Karpas-422 (cell line): ENCODE measurements at regions not wholly inside any gene's neighbourhood (a gene's known extent, or its start where the extent isn't known, plus 50 kb on each side); places are given as distances from the start of the nearest gene placed in this dataset.
"Not testable (repeated sequence)": the region's sequence is repeated elsewhere in the genome, so short reads cannot be mapped to it uniquely, and the experiment has no call there.

Experiments used
- DNase-seq: peaks from one replicate; pipeline ENCODE4 v3.0.0-alpha.2; 2015
- H2AFZ ChIP-seq: fragments of 200-600 bp; sonication (generic); 2 replicates; pipeline ENCODE4 v1.6.1; 2014; ENCODE audit warnings: antibody characterized with exemption, low read length, mixed read lengths
- H3K27ac ChIP-seq: fragments of 200-600 bp; sonication (generic); 2 replicates; pipeline ENCODE4 v1.5.1; 2014; ENCODE audit warnings: mild to moderate bottlenecking, low read length, moderate library complexity
- H3K27me3 ChIP-seq: fragments of 200-600 bp; sonication (generic); 2 replicates; pipeline ENCODE4 v1.6.1; 2014; ENCODE audit warnings: low read length, mixed read lengths
- H3K36me3 ChIP-seq: fragments of 200-600 bp; sonication (generic); 2 replicates; pipeline ENCODE4 v1.6.1; 2014; ENCODE audit warnings: low read length, mixed read lengths; ENCODE audit not compliant: insufficient read depth
- H3K4me1 ChIP-seq: fragments of 200-600 bp; sonication (generic); 2 replicates; pipeline ENCODE4 v1.6.1; 2014; ENCODE audit warnings: mild to moderate bottlenecking, low read length, mixed read lengths
- H3K4me2 ChIP-seq: fragments of 200-600 bp; sonication (generic); 2 replicates; pipeline ENCODE4 v1.6.1; 2014; ENCODE audit warnings: low read length, low read depth, mild to moderate bottlenecking; ENCODE audit not compliant: poor library complexity, severe bottlenecking
- H3K4me3 ChIP-seq: fragments of 200-600 bp; sonication (generic); 2 replicates; pipeline ENCODE4 v1.5.1; 2014; ENCODE audit warnings: mild to moderate bottlenecking, antibody characterized with exemption, low read length, mixed read lengths
- H3K79me2 ChIP-seq: fragments of 200-600 bp; sonication (generic); 2 replicates; pipeline ENCODE4 v1.6.1; 2014; ENCODE audit warnings: mild to moderate bottlenecking, low read length, mixed read lengths
- H3K9ac ChIP-seq: fragments of 200-600 bp; sonication (generic); 2 replicates; pipeline ENCODE4 v1.6.0; 2014; ENCODE audit warnings: low read length
- H3K9me2 ChIP-seq: fragments of 200-600 bp; sonication (generic), shearing (Covaris generic); replicated peaks from 2 replicates; pipeline ENCODE4 v1.6.0; 2014; ENCODE audit warnings: mild to moderate bottlenecking, low read length, moderate library complexity; ENCODE audit not compliant: insufficient read depth
- H3K9me3 ChIP-seq: fragments of 300-700, 200-600 bp; sonication (generic); 2 replicates; pipeline ENCODE4 v1.6.1; 2014; ENCODE audit warnings: low read length, mixed read lengths
- H4K20me1 ChIP-seq: fragments of 200-600 bp; sonication (generic); 2 replicates; pipeline ENCODE4 v1.6.1; 2014; ENCODE audit warnings: mild to moderate bottlenecking, antibody characterized with exemption, low read length, low read depth; ENCODE audit not compliant: insufficient read depth
- small RNA-seq: library from RNA; depleted of rRNA; stranded (forward); fragments of <200 nt; gene quantifications from one replicate; pipeline ENCODE3, GENCODE V24; 2014

DNA sequence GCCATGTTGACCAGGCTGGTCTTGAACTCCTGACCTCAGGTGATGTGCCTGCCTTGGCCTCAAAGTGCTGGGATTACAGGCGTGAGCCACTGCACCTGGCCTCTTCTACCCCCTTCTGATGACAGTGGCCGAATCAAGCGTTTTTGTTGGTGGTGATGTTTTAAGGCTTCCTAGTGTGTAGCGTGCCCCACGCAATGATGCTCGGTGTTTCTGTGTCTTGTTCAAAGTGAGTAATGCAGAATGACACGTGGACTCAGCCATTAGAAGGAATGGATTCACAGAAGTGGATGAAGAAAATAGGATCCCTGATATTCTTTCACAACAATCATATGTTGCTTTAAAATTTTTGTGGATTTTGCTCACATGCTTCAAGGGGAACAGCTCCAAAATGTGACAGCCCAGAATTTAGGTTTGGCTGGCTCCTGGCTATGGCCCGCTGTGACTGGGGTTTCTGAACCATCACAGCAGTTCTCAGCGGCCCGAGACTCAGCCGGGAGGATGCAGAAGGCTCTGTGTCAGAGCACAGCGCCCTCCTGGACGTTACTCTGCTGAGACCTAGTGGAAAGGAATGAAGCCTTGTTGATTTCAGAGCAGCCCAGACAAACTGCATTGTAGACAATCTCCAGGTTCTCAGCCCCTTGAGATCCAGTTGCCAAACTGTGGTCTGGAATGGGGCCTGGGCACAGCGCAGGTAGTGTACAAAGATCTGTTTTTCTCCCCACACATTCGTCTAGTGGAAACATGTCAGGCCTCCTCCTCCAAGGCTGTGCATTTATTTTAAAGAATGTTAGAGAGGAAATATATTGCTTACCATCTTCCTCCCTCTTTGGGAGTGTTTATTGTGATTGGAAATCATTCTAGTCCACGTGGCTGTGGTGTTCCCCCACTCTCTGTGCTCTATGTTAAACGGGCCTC, 57.6 kb upstream of the TIAM2 start:
- Histone ChIP-seq H3K4me2 (no peak overlapping the region), H3K9ac (no peak overlapping the region), H3K36me3 (no peaks in the 10 kb centered on the region)

GRCh38 chr6:154938221-154938580, 56.9 kb upstream of the TIAM2 start:
- Histone ChIP-seq H3K4me3 (no peak overlapping the region), H3K9ac (no peak overlapping the region), H2AFZ (no peak overlapping the region), H3K4me1 (no peaks in the 10 kb centered on the region), H3K9me2 (no peaks in the 10 kb centered on the region), H3K27ac (no peak overlapping the region), H3K27me3 (no peaks in the 10 kb centered on the region), H3K79me2 (no peaks in the 10 kb centered on the region; the same call in 1 of the 2 replicates), H3K4me2 (no peak overlapping the region), H4K20me1 (no peaks in the 10 kb centered on the region), H3K9me3 (no peaks in the 10 kb centered on the region), H3K36me3 (no peaks in the 10 kb centered on the region)
- no peak for DNase-seq

More for the DNA sequence above, 57.6 kb upstream of the TIAM2 start:
- Histone ChIP-seq H2AFZ (no peak overlapping the region), H4K20me1 (no peaks in the 10 kb centered on the region), H3K27ac (no peak overlapping the region), H3K4me1 (peaks cover under 1% of the 10 kb centered on the region; the same call in 1 of the 2 replicates), H3K9me3 (no peaks in the 10 kb centered on the region), H3K79me2 (no peaks in the 10 kb centered on the region; the same call in 1 of the 2 replicates), H3K4me3 (no peak overlapping the region), H3K27me3 (no peaks in the 10 kb centered on the region), H3K9me2 (no peaks in the 10 kb centered on the region)
- DNase-seq: no peak

DNA sequence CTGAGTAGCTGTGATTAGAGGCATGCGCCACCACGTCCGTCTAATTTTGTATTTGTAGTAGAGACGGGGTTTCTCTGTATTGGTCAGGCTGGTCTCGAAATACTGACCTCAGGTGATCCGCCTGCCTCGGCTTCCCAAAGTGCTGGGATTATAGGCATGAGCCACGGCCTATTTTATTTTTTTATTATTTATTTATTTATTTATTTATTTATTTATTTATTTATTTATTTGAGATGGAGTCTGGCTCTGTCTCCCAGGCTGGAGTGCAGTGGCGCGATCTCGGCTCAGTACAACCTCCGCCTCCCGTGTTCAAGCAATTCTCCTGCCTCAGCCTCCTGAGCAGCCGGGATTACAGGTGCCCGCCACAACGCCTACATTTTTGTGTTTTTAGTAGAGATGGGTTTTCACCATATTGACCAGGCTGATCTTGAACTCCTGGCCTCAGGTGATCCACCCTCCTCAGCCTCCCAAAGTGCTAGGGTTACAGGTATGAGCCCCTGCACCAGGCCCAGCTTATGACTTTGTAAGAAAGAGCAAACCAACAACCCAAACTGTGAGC, 56.3 kb upstream of the TIAM2 start:
- H3K27ac ChIP-seq, DNase-seq, H2AFZ ChIP-seq: not testable (repeated sequence)

GRCh38 chr6:154942770-154943169, 52.3 kb upstream of the TIAM2 start:
- Histone ChIP-seq H3K4me3 (no peak overlapping the region), H3K9me3 (no peaks in the 10 kb centered on the region), H3K27ac (no peak overlapping the region), H3K4me2 (no peak overlapping the region), H4K20me1 (no peaks in the 10 kb centered on the region), H3K79me2 (no peaks in the 10 kb centered on the region), H2AFZ (no peak overlapping the region), H3K36me3 (no peaks in the 10 kb centered on the region), H3K27me3 (no peaks in the 10 kb centered on the region), H3K9me2 (no peaks in the 10 kb centered on the region), H3K9ac (no peak overlapping the region), H3K4me1 (no peaks in the 10 kb centered on the region)
- no peak for DNase-seq

More for the DNA sequence above, 56.3 kb upstream of the TIAM2 start:
- not testable (repeated sequence) for H3K9ac ChIP-seq, H3K4me2 ChIP-seq, H3K4me3 ChIP-seq, H3K27me3 ChIP-seq, H3K79me2 ChIP-seq, H3K9me3 ChIP-seq, H4K20me1 ChIP-seq, H3K4me1 ChIP-seq, H3K36me3 ChIP-seq, H3K9me2 ChIP-seq

DNA sequence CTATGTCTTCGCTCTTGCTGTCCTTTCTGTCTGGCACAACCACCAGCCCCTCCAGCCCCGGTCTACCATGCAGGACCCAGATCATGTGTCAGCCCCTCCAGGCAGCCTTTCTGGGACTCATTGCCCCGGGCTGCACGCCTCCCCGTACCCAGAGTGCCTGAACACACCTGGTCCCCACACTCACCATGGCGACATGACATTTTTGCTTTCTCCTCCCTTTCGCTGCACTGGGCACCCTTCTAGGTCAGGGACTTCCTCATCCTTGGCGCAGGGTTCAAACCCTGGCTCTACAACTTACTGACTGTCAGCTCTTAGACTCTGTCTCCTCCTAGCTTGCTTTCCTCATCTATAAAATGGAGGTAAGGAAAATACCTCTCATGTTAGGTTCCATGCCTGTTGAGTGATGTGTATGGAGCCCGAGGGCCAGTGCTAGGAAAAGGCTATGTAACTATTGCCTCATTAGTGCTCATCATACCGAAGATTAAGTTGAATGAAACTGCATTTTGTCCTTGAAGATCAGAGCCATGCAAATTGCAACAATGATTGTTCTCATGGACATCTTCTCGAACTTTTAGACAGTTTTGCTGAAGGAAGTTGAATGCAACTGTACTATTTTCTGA, 49.7 kb upstream of the TIAM2 start:
- Histone ChIP-seq H3K4me2 (no peak overlapping the region), H3K9me2 (no peaks in the 10 kb centered on the region), H3K9ac (no peak overlapping the region), H2AFZ (no peak overlapping the region), H3K27ac (no peak overlapping the region), H3K9me3 (no peaks in the 10 kb centered on the region), H3K4me1 (peaks cover 10% of the 10 kb centered on the region), H4K20me1 (no peaks in the 10 kb centered on the region), H3K79me2 (no peaks in the 10 kb centered on the region), H3K4me3 (no peak overlapping the region), H3K27me3 (no peaks in the 10 kb centered on the region), H3K36me3 (no peaks in the 10 kb centered on the region)
- no peak for DNase-seq

Small RNAs in the stretch of these regions (small RNA-seq; reads per million reads assigned to genes)
- 0.36 reads per million for gene RF00096
